ENCODE measurements at regions not wholly inside any gene's neighbourhood (a gene's known extent, or its start where the extent isn't known, plus 50 kb on each side); places are given as distances from the start of the nearest gene placed in this dataset.

DNA sequence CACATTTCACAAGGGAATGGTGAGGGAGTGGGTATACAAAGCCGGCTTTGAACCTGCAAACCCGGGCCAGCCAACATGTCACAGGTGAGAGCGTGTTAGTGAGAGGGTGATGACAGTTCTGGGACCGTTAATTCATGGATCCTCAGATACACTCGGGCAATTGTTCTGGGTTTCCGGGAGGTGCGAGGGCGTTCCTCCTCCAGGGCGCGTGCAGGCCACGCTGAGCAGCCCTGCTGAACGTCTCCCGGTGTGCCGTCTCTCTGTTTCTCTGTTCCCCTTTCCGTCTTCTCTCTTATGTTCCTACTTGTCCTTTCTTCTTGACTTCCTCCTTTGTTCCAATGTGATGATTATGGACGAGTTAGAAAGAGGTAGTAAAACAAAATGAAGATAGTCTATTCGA lies 130.0 kb upstream of the GMDS start:
- no peaks in the 10 kb centered on the region for H3K36me3 Mint-ChIP-seq (ENCODE audit: low read depth)
- no peak overlapping the region for H3K27ac Mint-ChIP-seq
- H3K9me3 Mint-ChIP-seq: no peaks in the 10 kb centered on the region
- no peak for ATAC-seq (replicated peaks)
- no peaks in the 10 kb centered on the region for H3K4me1 Mint-ChIP-seq
- no peaks in the 10 kb centered on the region for H3K27me3 Mint-ChIP-seq
- H3K4me3 Mint-ChIP-seq: no peak overlapping the region

DNA sequence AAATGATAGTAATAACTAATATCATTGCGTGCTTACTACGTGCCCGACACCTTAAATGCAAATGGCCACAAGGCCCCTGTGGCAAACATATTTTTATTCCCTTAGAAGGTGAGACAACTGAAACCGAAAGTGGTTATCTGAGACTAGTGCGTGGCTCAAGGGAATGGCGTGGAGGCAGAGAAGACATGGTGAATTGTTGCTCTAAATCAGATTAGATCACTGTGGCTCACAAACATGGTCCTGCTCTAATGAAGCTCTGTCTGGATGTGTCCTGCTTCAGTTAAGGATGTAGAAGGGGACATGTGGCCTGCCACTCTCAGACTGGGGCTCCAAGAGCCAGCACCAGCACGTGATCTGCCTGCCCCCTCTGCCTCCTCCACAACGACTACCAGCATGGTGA lies 124.2 kb upstream of the GMDS start:
- H3K36me3 Mint-ChIP-seq (ENCODE audit: low read depth): no peaks in the 10 kb centered on the region
- H3K9me3 Mint-ChIP-seq: no peaks in the 10 kb centered on the region
- no peaks in the 10 kb centered on the region for H3K27me3 Mint-ChIP-seq
- H3K27ac Mint-ChIP-seq: no peak overlapping the region
- H3K4me1 Mint-ChIP-seq: no peaks in the 10 kb centered on the region
- no peak for ATAC-seq (replicated peaks)
- H3K4me3 Mint-ChIP-seq: no peak overlapping the region

DNA sequence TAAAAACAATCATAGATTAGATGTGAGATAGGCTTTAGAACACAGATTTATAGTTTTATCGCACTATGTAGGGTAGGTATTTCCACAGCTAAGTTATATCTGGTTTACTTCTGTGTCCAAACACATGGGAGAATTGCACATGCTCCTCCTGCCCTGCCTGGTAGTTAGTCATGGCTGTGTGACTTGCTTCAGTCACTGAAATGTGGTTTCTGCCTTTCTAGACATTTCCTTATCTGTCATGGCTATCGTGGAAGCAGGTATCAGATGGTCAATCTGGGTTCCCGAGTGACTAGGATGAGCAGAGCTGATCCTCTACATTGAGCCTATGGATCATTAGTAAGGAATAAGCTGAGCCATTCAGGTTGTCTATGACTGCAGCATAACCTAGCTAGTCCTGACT lies 117.8 kb upstream of the GMDS start:
- Mint-ChIP-seq H3K4me3 (no peak overlapping the region), H3K4me1 (no peaks in the 10 kb centered on the region), H3K27me3 (no peaks in the 10 kb centered on the region), H3K27ac (no peak overlapping the region), H3K9me3 (no peaks in the 10 kb centered on the region), H3K36me3 (ENCODE audit: low read depth) (no peaks in the 10 kb centered on the region)
- no peak for ATAC-seq (replicated peaks)

- H3K27ac Mint-ChIP-seq: no peak overlapping the region
These were observed 115.8 kb upstream of the GMDS start for GRCh38 chr6:2361195-2361594.

DNA sequence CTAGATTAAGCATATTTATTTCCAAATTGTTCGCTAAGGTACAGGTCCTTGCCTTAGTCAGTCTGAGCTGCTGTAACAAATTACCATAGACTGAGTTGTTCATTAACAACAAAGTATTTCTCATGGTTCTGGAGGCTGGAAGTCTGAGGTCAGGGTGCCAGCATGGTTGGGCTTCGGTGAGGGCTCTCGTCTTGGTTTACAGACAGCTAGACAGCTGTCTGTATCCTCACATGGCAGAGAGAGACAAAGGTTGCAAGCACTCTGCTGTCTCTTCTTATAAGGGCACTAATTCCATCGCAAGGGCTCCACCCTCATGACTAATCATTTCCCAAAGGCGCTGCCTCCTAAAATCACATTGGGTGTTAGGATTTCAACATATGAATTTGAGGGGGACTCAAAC lies 115.3 kb upstream of the GMDS start:
- H3K9me3 Mint-ChIP-seq: no peaks in the 10 kb centered on the region
- no peak for ATAC-seq (replicated peaks)
- H3K27me3 Mint-ChIP-seq: no peaks in the 10 kb centered on the region
- H3K27ac Mint-ChIP-seq: no peak overlapping the region
- no peaks in the 10 kb centered on the region for H3K36me3 Mint-ChIP-seq (ENCODE audit: low read depth)
- H3K4me3 Mint-ChIP-seq: no peak overlapping the region
- no peaks in the 10 kb centered on the region for H3K4me1 Mint-ChIP-seq

More at GRCh38 chr6:2361195-2361594, 115.8 kb upstream of the GMDS start:
- H3K27me3 Mint-ChIP-seq: no peaks in the 10 kb centered on the region
- no peak for ATAC-seq (replicated peaks)
- H3K9me3 Mint-ChIP-seq: no peaks in the 10 kb centered on the region
- no peaks in the 10 kb centered on the region for H3K4me1 Mint-ChIP-seq
- no peak overlapping the region for H3K4me3 Mint-ChIP-seq
- H3K36me3 Mint-ChIP-seq (ENCODE audit: low read depth): no peaks in the 10 kb centered on the region

DNA sequence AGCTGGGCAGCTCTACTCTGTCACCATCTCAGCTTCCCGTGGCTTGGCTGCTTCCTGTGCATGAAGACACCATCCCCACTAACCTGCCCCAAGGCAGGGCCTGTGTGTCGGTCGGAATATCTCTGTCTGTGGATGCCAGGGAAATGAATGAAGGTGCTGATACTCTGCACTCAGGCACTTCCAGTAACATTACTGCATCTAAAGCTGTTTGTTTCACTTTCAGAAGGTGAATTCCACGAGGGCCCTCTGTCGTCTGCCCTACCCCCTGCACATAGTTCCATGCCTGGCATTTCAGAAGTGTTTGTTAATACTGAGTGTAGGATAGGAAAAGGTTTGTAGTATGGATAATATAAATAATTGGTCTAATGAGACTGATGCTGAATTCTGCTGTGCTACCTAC lies 114.7 kb upstream of the GMDS start:
- Mint-ChIP-seq H3K27ac (no peak overlapping the region), H3K4me3 (no peak overlapping the region), H3K9me3 (no peaks in the 10 kb centered on the region), H3K36me3 (ENCODE audit: low read depth) (no peaks in the 10 kb centered on the region), H3K27me3 (no peaks in the 10 kb centered on the region), H3K4me1 (no peaks in the 10 kb centered on the region)
- ATAC-seq (replicated peaks): no peak

- H3K36me3 Mint-ChIP-seq (ENCODE audit: low read depth): no peaks in the 10 kb centered on the region
- H3K27ac Mint-ChIP-seq: no peak overlapping the region
- no peaks in the 10 kb centered on the region for H3K9me3 Mint-ChIP-seq
- H3K4me3 Mint-ChIP-seq: no peak overlapping the region
- H3K27me3 Mint-ChIP-seq: no peaks in the 10 kb centered on the region
- H3K4me1 Mint-ChIP-seq: no peaks in the 10 kb centered on the region
- no peak for ATAC-seq (replicated peaks)
These were observed 109.7 kb upstream of the GMDS start for GRCh38 chr6:2355150-2355549.

- no peaks in the 10 kb centered on the region for H3K4me1 Mint-ChIP-seq
- no peaks in the 10 kb centered on the region for H3K36me3 Mint-ChIP-seq (ENCODE audit: low read depth)
- no peak overlapping the region for H3K4me3 Mint-ChIP-seq
- no peak overlapping the region for H3K27ac Mint-ChIP-seq
- no peaks in the 10 kb centered on the region for H3K27me3 Mint-ChIP-seq
- no peaks in the 10 kb centered on the region for H3K9me3 Mint-ChIP-seq
- ATAC-seq (replicated peaks): no peak
These were observed 108.7 kb upstream of the GMDS start for GRCh38 chr6:2354138-2354491.

DNA sequence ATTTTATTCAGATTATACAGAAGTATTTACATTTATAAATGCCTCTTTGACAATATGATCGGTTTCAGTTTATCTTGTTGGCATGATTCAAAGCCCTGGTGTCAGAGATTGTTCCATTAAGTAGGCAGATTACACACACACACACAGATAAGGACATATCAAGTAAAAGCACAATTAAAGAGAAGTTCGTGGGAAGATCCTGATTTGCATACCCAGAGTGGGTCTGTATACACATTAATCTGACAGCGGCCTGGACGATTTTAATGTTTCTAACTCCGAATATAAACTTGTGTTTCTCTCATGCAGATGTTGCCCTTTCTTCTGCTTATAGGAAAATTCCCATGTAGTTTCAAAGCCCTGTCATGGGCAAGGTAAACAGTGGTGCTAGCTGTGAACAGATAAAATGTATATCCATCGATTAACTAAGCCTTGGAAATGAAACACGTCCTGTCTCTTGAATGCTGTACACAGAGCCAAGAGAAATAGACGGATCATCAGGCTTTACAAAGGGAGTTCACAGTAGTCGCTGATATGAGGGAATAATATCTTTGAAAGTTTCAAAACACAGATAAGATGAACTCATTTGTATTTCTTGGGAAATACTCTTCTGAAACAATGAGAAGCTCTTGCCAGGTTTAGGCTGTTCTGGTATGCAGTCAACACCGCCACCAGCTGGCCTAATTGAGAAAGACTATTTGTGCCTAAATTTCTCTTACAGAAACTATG lies 108.2 kb upstream of the GMDS start:
- no peak overlapping the region for H3K27ac Mint-ChIP-seq
- H3K4me3 Mint-ChIP-seq: no peak overlapping the region
- H3K36me3 Mint-ChIP-seq (ENCODE audit: low read depth): no peaks in the 10 kb centered on the region
- no peaks in the 10 kb centered on the region for H3K27me3 Mint-ChIP-seq
- no peaks in the 10 kb centered on the region for H3K9me3 Mint-ChIP-seq
- H3K4me1 Mint-ChIP-seq: no peaks in the 10 kb centered on the region
- peak; percentile 40 for ATAC-seq (replicated peaks)

- no peaks in the 10 kb centered on the region for H3K36me3 Mint-ChIP-seq (ENCODE audit: low read depth)
- no peaks in the 10 kb centered on the region for H3K27me3 Mint-ChIP-seq
- H3K9me3 Mint-ChIP-seq: no peaks in the 10 kb centered on the region
- no peak for ATAC-seq (replicated peaks)
- H3K4me3 Mint-ChIP-seq: no peak overlapping the region
- H3K4me1 Mint-ChIP-seq: no peaks in the 10 kb centered on the region
- no peak overlapping the region for H3K27ac Mint-ChIP-seq
These were observed 106.5 kb upstream of the GMDS start for GRCh38 chr6:2351807-2352431.

GRCh38 chr6:2351090-2351489 lies 105.7 kb upstream of the GMDS start:
- H3K9me3 Mint-ChIP-seq: no peaks in the 10 kb centered on the region
- no peak overlapping the region for H3K4me3 Mint-ChIP-seq
- ATAC-seq (replicated peaks): no peak
- no peaks in the 10 kb centered on the region for H3K27me3 Mint-ChIP-seq
- H3K27ac Mint-ChIP-seq: no peak overlapping the region
- no peaks in the 10 kb centered on the region for H3K36me3 Mint-ChIP-seq (ENCODE audit: low read depth)
- no peaks in the 10 kb centered on the region for H3K4me1 Mint-ChIP-seq

- no peak overlapping the region for H3K27ac Mint-ChIP-seq
- H3K36me3 Mint-ChIP-seq (ENCODE audit: low read depth): no peaks in the 10 kb centered on the region
- H3K4me1 Mint-ChIP-seq: no peaks in the 10 kb centered on the region
- H3K27me3 Mint-ChIP-seq: no peaks in the 10 kb centered on the region
- H3K4me3 Mint-ChIP-seq: no peak overlapping the region
- H3K9me3 Mint-ChIP-seq: peaks cover 7% of the 10 kb centered on the region
- no peak for ATAC-seq (replicated peaks)
These were observed 100.7 kb upstream of the GMDS start for GRCh38 chr6:2346078-2346477.

GRCh38 chr6:2344319-2344905 lies 99.0 kb upstream of the GMDS start:
- ATAC-seq (replicated peaks): no peak
- Mint-ChIP-seq H3K36me3 (ENCODE audit: low read depth) (no peaks in the 10 kb centered on the region), H3K27me3 (no peaks in the 10 kb centered on the region), H3K4me1 (no peaks in the 10 kb centered on the region), H3K27ac (no peak overlapping the region), H3K9me3 (peaks cover 17% of the 10 kb centered on the region), H3K4me3 (no peak overlapping the region)

- ATAC-seq (replicated peaks): no peak
- Mint-ChIP-seq H3K36me3 (ENCODE audit: low read depth) (peaks cover 22% of the 10 kb centered on the region), H3K9me3 (peaks cover 29% of the 10 kb centered on the region), H3K27me3 (no peaks in the 10 kb centered on the region), H3K27ac (no peak overlapping the region), H3K4me3 (no peak overlapping the region), H3K4me1 (no peaks in the 10 kb centered on the region)
These were observed 82.2 kb upstream of the GMDS start for GRCh38 chr6:2327591-2327990.

DNA sequence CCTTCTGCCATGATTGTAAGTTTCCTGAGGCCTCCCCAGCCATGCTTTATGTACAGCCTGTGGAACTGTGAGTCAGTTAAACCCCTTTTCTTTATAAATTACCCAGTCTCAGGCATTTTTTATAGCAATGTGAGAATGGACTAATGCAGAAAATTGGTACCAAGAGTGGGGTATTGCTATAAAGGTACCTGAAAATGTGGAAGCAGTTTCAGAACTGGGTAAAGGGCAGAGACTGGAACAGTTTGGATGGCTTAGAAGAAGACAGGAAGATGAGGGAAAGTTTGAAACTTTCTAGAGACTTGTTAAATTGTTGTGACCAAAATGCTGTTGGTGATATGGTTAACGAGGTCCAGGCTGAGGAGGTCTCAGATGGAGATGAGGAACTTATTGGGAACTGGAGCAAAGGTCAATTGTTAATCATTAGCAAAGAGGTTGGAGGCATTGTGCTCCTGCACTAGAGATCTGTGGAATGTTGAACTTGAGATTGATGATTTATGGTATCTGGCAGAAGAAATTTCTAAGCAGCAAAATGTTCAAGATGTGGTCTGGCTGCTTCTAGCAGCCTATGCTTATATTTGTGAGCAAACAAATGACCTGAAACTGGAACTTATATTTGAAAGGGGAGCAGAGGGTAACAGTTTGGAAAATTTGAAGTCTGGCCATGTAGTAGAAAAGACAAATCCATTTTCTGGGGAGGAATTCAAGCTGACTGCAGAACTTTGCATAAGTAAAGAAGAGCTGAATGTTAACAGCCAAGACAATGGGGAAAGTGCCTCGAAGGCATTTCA lies 79.0 kb upstream of the GMDS start:
- Mint-ChIP-seq H3K4me1 (no peaks in the 10 kb centered on the region), H3K27me3 (no peaks in the 10 kb centered on the region), H3K4me3 (no peak overlapping the region), H3K36me3 (ENCODE audit: low read depth) (peaks cover 17% of the 10 kb centered on the region), H3K9me3 (peaks cover 25% of the 10 kb centered on the region), H3K27ac (no peak overlapping the region)
- ATAC-seq (replicated peaks): no peak
